DND-41 (cell line): ENCODE measurements at regions not wholly inside any gene's neighbourhood (a gene's known extent, or its start where the extent isn't known, plus 50 kb on each side); places are given as distances from the start of the nearest gene placed in this dataset.
"Not testable (repeated sequence)": the region's sequence is repeated elsewhere in the genome, so short reads cannot be mapped to it uniquely, and the experiment has no call there.

Experiments
- EZH2 ChIP-seq: IDR thresholded peaks from 3 replicates; pipeline ENCODE4 v1.6.1; 2012; ENCODE audit warnings: borderline replicate concordance, low read depth, mild to moderate bottlenecking, moderate library complexity, low read length, inconsistent platforms; ENCODE audit not compliant: severe bottlenecking
- TF ChIP-seq, protein P1 (sequence below): IDR thresholded peaks from 2 replicates; pipeline ENCODE4 v1.5.1; 2012; ENCODE audit warnings: borderline replicate concordance, low read length, moderate library complexity, mild to moderate bottlenecking; ENCODE audit not compliant: poor library complexity, severe bottlenecking; ENCODE audit errors: extremely low read depth

DNA sequence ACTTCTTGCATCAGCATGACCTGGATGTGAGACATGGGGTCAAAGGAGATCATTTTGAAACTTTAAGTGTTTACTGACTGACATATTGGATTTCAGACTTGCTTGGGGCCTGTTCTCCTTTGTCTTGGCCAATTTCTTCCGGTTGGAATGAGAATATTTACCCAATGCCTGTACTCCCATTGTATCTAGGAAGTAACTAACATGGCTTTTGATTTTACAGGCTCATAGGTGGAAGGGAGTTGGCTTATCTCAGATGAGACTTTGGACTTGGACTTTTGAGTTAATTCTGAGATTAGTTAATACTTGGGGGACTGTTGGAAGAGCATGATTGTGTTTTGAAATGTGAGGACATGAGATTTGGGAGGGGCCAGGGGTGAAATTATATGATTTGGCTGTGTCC lies 262.1 kb downstream of the DKK2 start:
- not testable (repeated sequence) for TF ChIP-seq EZH2
- TF ChIP-seq, protein P1, sequence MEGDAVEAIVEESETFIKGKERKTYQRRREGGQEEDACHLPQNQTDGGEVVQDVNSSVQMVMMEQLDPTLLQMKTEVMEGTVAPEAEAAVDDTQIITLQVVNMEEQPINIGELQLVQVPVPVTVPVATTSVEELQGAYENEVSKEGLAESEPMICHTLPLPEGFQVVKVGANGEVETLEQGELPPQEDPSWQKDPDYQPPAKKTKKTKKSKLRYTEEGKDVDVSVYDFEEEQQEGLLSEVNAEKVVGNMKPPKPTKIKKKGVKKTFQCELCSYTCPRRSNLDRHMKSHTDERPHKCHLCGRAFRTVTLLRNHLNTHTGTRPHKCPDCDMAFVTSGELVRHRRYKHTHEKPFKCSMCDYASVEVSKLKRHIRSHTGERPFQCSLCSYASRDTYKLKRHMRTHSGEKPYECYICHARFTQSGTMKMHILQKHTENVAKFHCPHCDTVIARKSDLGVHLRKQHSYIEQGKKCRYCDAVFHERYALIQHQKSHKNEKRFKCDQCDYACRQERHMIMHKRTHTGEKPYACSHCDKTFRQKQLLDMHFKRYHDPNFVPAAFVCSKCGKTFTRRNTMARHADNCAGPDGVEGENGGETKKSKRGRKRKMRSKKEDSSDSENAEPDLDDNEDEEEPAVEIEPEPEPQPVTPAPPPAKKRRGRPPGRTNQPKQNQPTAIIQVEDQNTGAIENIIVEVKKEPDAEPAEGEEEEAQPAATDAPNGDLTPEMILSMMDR = not testable (repeated sequence)
